Skin of body (tissue), 1 donor: ENCODE measurements at regions not wholly inside any gene's neighbourhood (a gene's known extent, or its start where the extent isn't known, plus 50 kb on each side); places are given as distances from the start of the nearest gene placed in this dataset.
"Not testable (repeated sequence)": the region's sequence is repeated elsewhere in the genome, so short reads cannot be mapped to it uniquely, and the experiment has no call there.

Experiments used
- DNase-seq: peaks from one replicate; lab custom pipeline; 2025; lab: John Stamatoyannopoulos, UW

GRCh38 chr1:91207691-91208090, 185.9 kb upstream of the ZNF644 start:
- not testable (repeated sequence) for DNase-seq

GRCh38 chr1:91204150-91204549, 182.3 kb upstream of the ZNF644 start:
- DNase-seq, result not testable (repeated sequence)

GRCh38 chr1:91201694-91202093, 179.9 kb upstream of the ZNF644 start:
- no peak for DNase-seq

GRCh38 chr1:91201176-91201575, 179.3 kb upstream of the ZNF644 start:
- no peak for DNase-seq

- no peak for DNase-seq
These were observed 178.8 kb upstream of the ZNF644 start for GRCh38 chr1:91200675-91201074.

- no peak for DNase-seq
These were observed 178.2 kb upstream of the ZNF644 start for GRCh38 chr1:91199988-91200387.

GRCh38 chr1:91190996-91191395, 169.2 kb upstream of the ZNF644 start:
- no peak for DNase-seq

- DNase-seq, result no peak
These were observed 167.3 kb upstream of the ZNF644 start for GRCh38 chr1:91189096-91189495.

- DNase-seq, result not testable (repeated sequence)
These were observed 161.0 kb upstream of the ZNF644 start for GRCh38 chr1:91182807-91183206.

GRCh38 chr1:91176250-91176649, 154.4 kb upstream of the ZNF644 start:
- DNase-seq, result no peak

GRCh38 chr1:91174734-91175133, 152.9 kb upstream of the ZNF644 start:
- DNase-seq, result no peak

- peak; percentile 86 for DNase-seq
These were observed 151.6 kb upstream of the ZNF644 start for GRCh38 chr1:91173346-91173890.

- peak; percentile 74 for DNase-seq
These were observed 150.7 kb upstream of the ZNF644 start for GRCh38 chr1:91172541-91172940.

GRCh38 chr1:91171898-91172297, 150.1 kb upstream of the ZNF644 start:
- DNase-seq, result peak; percentile 94

GRCh38 chr1:91170571-91170970, 148.7 kb upstream of the ZNF644 start:
- DNase-seq, result no peak

- DNase-seq, result peak; percentile 32
These were observed 144.4 kb upstream of the ZNF644 start for GRCh38 chr1:91166106-91166712.

GRCh38 chr1:91165033-91165654, 143.3 kb upstream of the ZNF644 start:
- DNase-seq, result peak; percentile 27

- DNase-seq, result no peak
These were observed 140.8 kb upstream of the ZNF644 start for GRCh38 chr1:91162613-91163012.

GRCh38 chr1:91161749-91162148, 139.9 kb upstream of the ZNF644 start:
- DNase-seq, result peak; percentile 10

- DNase-seq, result no peak
These were observed 139.3 kb upstream of the ZNF644 start for GRCh38 chr1:91161166-91161565.

- DNase-seq, result no peak
These were observed 138.7 kb upstream of the ZNF644 start for GRCh38 chr1:91160363-91161075.

- no peak for DNase-seq
These were observed 131.5 kb upstream of the ZNF644 start for GRCh38 chr1:91153341-91153740.
